ENCODE measurements at regions not wholly inside any gene's neighbourhood (a gene's known extent, or its start where the extent isn't known, plus 50 kb on each side); places are given as distances from the start of the nearest gene placed in this dataset.

DNA sequence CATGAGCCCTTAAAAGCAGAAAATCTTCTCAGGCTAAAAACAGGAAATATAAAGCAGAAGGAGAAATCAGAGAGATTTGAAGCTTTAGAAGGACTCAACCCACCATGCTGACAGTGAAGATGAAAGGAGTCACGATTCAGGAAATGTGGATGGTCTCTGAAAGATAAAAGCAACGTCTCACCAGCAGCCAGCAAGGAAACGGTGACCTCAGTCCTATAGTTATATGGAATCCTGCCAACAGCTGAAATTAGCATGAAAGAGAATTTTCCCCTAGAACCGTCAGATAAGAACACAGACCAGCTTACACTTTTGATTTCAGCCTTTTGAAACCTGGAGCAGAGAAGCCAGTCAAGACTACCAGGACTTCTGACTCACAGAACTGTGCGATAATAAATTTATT lies 715.7 kb upstream of the HTR2C start:
- Mint-ChIP-seq H3K36me3 (ENCODE audit: low read depth) (no peaks in the 10 kb centered on the region), H3K27me3 (ENCODE audit: low read depth, poor library complexity) (no peaks in the 10 kb centered on the region), H3K9me3 (peaks cover 3% of the 10 kb centered on the region), H3K27ac (no peak overlapping the region), H3K4me3 (no peak overlapping the region), H3K4me1 (peaks cover 5% of the 10 kb centered on the region)
- TF ChIP-seq, protein P1, sequence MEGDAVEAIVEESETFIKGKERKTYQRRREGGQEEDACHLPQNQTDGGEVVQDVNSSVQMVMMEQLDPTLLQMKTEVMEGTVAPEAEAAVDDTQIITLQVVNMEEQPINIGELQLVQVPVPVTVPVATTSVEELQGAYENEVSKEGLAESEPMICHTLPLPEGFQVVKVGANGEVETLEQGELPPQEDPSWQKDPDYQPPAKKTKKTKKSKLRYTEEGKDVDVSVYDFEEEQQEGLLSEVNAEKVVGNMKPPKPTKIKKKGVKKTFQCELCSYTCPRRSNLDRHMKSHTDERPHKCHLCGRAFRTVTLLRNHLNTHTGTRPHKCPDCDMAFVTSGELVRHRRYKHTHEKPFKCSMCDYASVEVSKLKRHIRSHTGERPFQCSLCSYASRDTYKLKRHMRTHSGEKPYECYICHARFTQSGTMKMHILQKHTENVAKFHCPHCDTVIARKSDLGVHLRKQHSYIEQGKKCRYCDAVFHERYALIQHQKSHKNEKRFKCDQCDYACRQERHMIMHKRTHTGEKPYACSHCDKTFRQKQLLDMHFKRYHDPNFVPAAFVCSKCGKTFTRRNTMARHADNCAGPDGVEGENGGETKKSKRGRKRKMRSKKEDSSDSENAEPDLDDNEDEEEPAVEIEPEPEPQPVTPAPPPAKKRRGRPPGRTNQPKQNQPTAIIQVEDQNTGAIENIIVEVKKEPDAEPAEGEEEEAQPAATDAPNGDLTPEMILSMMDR (IDR thresholded peaks at IDR 0.05) = no peak
- DNase-seq = no peak

DNA sequence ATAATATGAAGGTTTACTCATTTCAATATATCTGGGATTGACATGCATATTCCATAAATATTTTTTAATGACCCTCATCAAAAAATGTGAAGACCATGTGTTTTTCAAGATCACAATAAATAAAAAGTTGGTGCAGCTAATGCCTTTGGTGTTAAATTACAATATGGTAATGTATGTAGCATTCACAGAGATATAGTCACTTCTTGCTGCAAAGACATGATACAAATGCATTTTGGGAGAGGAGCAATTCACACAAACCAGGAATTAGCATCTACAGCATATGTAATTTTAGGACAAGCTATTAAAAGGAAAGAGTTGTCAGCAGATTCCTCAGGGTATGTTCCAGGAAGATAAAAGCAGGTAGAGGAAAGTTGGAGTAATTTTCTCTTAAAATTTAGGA lies 734.5 kb upstream of the HTR2C start:
- no peaks in the 10 kb centered on the region for H3K27me3 Mint-ChIP-seq (ENCODE audit: low read depth, poor library complexity)
- DNase-seq = no peak
- TF ChIP-seq, protein P1 (IDR thresholded peaks at IDR 0.05) = no peak

GRCh38 chrX:113833096-113834055 lies 750.5 kb upstream of the HTR2C start:
- Mint-ChIP-seq H3K4me1 (no peaks in the 10 kb centered on the region), H3K27me3 (ENCODE audit: low read depth, poor library complexity) (no peaks in the 10 kb centered on the region), H3K9me3 (no peaks in the 10 kb centered on the region), H3K27ac (no peak overlapping the region), H3K4me3 (no peak overlapping the region), H3K36me3 (ENCODE audit: low read depth) (no peaks in the 10 kb centered on the region)
- TF ChIP-seq, protein P1 (IDR thresholded peaks at IDR 0.05) = no peak
- no peak for DNase-seq

More for the DNA sequence above, 734.5 kb upstream of the HTR2C start:
- H3K27ac Mint-ChIP-seq = no peak overlapping the region
- H3K4me1 Mint-ChIP-seq = no peaks in the 10 kb centered on the region
- no peak overlapping the region for H3K4me3 Mint-ChIP-seq
- H3K9me3 Mint-ChIP-seq = no peaks in the 10 kb centered on the region
- no peaks in the 10 kb centered on the region for H3K36me3 Mint-ChIP-seq (ENCODE audit: low read depth)

DNA sequence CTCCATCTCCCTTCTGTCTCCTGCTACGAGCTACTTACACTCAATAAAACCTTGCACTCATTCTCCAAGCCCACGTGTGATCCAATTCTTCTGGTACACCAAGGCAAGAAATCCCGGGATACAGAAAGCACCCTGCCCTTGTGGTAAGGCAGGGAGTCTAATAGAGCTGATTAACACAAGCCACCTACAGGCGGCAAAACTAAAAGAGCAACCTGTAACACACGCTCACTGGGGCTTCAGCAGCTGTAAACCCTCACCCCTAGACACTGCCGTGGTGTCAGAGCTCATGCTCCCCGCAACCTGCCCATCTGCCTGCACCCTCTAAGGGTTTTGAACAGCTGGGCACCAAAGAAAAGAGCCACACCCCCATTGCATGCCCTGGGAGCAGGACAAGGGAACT lies 755.4 kb upstream of the HTR2C start:
- no peaks in the 10 kb centered on the region for H3K27me3 Mint-ChIP-seq (ENCODE audit: low read depth, poor library complexity)
- no peak for DNase-seq
- H3K4me3 Mint-ChIP-seq = no peak overlapping the region
- H3K27ac Mint-ChIP-seq = no peak overlapping the region
- H3K9me3 Mint-ChIP-seq = peaks cover 13% of the 10 kb centered on the region
- TF ChIP-seq, protein P1 (IDR thresholded peaks at IDR 0.05) = no peak
- H3K36me3 Mint-ChIP-seq (ENCODE audit: low read depth) = no peaks in the 10 kb centered on the region
- H3K4me1 Mint-ChIP-seq = no peaks in the 10 kb centered on the region

DNA sequence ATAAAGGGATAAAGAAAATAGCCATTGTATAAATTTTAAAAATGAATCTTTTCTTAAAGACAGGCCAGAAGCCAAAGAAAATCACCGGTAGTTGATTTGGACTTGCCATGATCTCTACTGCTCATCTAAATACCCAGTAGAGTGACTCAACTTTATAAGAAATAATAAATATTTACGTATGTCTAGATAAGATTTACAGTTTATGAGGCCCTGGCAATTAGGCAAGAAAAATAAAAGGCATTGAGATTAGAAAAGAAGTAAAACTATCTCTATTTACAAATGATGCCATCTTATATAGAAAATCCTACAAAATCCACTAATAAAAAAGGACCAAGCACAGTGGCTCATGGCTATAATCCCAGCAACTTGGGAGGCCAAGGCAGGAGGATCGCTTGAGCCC lies 765.5 kb upstream of the HTR2C start:
- TF ChIP-seq, protein P1 (IDR thresholded peaks at IDR 0.05) = no peak
- no peak overlapping the region for H3K27ac Mint-ChIP-seq
- H3K4me1 Mint-ChIP-seq = no peaks in the 10 kb centered on the region
- H3K4me3 Mint-ChIP-seq = no peak overlapping the region
- H3K9me3 Mint-ChIP-seq = peaks cover 27% of the 10 kb centered on the region
- no peaks in the 10 kb centered on the region for H3K27me3 Mint-ChIP-seq (ENCODE audit: low read depth, poor library complexity)
- H3K36me3 Mint-ChIP-seq (ENCODE audit: low read depth) = no peaks in the 10 kb centered on the region
- DNase-seq = no peak

DNA sequence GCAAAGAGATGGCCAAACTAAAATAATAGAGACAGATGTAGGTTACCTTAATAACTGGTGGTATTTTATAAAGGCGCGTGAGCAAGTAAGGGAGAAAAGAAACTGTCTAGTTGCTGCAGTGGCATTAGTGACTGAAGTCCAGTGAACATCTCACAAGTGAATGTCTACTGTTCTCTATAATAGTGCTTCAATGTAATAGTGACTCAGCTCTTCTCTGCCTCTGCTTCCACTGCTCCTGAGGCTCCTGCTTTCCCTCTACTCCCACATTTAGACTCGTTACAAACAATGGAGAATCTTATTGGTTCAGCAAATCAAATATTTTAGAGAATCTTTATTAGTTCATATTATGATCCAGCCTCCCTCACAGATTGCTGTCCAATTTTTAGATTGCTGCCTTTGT lies 779.1 kb upstream of the HTR2C start:
- no peak for DNase-seq
- Mint-ChIP-seq H3K27ac (no peak overlapping the region), H3K36me3 (ENCODE audit: low read depth) (no peaks in the 10 kb centered on the region), H3K4me3 (no peak overlapping the region), H3K27me3 (ENCODE audit: low read depth, poor library complexity) (peaks cover 4% of the 10 kb centered on the region), H3K9me3 (no peaks in the 10 kb centered on the region), H3K4me1 (no peaks in the 10 kb centered on the region)
- TF ChIP-seq, protein P1 (IDR thresholded peaks at IDR 0.05) = no peak
